ENCODE measurements at regions not wholly inside any gene's neighbourhood (a gene's known extent, or its start where the extent isn't known, plus 50 kb on each side); places are given as distances from the start of the nearest gene placed in this dataset.

DNA sequence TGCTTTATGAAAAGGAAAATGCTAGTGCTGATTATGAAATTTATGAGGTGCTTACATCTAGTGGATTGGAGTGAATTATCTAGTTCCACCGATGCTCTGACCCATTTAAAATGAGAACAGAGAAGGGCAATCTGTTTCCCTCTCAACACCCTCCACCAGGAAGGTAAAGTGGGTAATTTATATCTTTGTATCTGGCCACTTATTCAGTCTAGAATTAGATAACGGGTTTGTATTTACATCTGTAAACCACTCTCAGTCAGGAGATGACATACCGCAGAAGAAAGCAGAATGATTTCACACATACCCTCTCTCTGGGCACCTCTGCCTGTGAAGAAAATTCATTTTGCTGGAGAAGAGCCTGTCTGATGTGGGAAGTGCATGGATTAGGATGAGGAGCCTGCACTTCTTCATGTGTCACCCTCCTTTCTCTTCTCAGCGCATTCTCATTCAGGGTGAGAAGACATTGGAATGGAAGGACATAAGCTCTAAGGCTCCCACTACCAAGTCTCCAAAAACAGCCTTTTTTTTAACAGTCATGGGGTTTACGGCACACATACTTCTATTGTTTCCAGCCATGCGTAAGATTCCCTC, 646.7 kb upstream of the SALL1 start:
- intact Hi-C loops (cut with DNase I, micrococcal nuclease): no loop called here
- no peak for DNase-seq
- no peak for ATAC-seq

DNA sequence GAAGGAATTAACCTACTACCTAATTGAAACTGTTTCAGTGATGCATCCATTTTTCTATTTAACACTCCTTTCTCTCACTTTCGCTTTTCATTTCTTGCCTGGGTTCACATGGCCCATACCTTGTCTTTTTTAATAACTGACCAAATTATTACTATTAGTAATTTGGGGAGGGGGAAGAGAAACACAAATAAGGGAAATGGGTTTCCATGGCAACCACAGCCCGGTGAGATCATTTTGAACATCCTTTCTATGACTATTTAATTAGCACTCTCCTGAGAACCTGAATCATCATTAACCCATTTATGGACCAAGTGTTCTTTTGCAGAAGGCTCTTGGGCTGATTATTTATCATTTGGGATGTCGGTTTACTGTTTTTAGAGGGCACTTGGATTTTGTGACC, 628.2 kb upstream of the SALL1 start:
- no peak for ATAC-seq
- intact Hi-C loops (cut with DNase I, micrococcal nuclease): no loop called here
- DNase-seq: no peak

- DNase-seq (no peak), ATAC-seq (no peak)
- intact Hi-C loops (cut with DNase I, micrococcal nuclease): no loop called here
These were observed 622.2 kb upstream of the SALL1 start for GRCh38 chr16:51773071-51773890.

GRCh38 chr16:51766739-51767138, 615.7 kb upstream of the SALL1 start:
- intact Hi-C loops (cut with DNase I, micrococcal nuclease): no loop called here
- DNase-seq (no peak), ATAC-seq (no peak)

GRCh38 chr16:51763072-51763661, 612.1 kb upstream of the SALL1 start:
- intact Hi-C loops (cut with DNase I, micrococcal nuclease): no loop called here
- DNase-seq (no peak), ATAC-seq (peak; percentile 25)

DNA sequence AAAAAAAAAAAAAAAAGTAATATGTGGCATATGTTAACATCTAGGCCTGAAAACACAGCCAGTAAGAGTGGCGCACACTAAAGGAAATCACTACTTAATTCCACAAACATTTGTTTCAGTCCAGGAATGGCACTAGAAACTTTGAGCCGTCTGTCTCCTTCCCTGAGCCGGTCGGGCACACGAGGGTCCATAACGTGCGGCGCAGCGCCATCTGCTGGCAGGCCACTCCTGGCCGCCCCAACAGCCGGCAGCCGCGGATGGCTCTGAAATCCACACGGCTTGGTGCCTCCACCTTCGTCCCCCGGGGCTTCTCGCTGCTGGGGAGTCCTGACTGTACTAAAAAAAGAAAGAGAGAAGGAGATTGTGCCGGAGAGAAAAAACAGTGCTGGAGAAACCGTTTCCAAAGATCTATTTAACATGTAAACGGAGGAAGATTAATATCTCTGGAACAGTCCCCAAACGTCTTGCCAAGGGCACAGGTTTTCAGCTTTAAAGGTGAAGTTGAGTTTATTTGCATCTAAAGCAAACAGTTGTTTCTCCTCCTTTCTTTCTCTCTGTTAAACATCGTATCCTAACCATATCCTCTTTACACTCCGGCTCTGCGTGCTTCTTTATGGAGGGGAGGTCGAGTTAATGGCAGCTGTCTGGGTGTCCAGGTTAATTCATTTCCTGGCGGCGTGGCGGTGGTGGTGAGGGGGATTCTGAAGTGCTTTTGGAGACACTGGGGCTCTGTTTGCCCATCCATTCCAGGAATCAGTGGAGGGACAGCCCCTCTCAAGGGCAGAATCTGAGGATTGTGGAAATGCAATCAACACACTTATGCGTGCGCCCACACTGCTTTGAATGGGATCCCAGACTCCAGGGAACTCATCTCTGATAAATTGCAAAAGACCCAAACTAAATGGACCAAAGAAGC, 611.3 kb upstream of the SALL1 start:
- peak; percentile 34 to 78 for DNase-seq
- intact Hi-C loops (cut with DNase I, micrococcal nuclease): no loop called here
- peak; percentile 76 for ATAC-seq

GRCh38 chr16:51761001-51761400, 609.9 kb upstream of the SALL1 start:
- DNase-seq (no peak), ATAC-seq (no peak)
- intact Hi-C loops (cut with DNase I, micrococcal nuclease): no loop called here

DNA sequence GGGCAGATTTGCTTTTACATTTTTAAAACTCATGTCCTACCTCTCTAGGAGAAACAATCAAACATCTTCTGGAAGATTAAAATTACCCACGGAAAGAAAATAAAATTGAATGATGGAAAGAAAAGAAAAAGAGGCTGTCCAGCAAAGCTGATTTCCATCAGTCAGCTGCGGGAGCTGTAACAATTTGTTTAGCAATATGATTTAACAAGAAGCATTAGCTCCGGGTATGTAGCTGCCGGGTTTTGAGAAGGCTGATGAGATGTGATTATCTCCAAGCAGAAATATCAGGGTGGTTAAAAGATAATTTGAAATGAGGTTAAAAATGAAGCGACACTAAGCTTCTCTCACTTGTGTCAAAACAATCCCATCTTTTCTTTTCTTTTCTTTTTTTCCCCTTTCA, 608.9 kb upstream of the SALL1 start:
- ATAC-seq: no peak
- no peak for DNase-seq

DNA sequence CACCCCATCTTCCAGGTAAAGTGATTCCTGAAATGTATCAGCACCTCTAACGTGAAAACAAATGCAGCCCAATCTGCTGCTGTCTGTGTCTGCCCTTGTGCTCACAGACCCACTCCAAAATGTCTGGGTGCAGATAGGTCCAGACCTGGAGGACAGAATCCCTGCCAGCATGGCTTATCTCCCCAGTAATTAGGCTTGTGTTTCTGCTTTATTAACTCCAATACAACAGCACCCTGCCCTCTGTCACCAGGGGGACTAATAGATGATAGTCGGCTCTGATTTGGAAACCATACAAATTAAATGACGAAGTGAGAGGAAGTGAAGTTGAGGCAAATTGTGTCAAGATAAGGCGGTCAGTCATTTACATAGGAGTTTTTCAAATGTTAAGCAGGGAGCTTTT, 608.3 kb upstream of the SALL1 start:
- ATAC-seq (no peak), DNase-seq (no peak)
- intact Hi-C loops (cut with DNase I, micrococcal nuclease): no loop called here

More for the DNA sequence above, 608.9 kb upstream of the SALL1 start:
- intact Hi-C loops (cut with DNase I, micrococcal nuclease): no loop called here

- intact Hi-C loops (cut with DNase I, micrococcal nuclease): no loop called here
- ATAC-seq (no peak), DNase-seq (no peak)
These were observed 606.9 kb upstream of the SALL1 start for GRCh38 chr16:51757921-51758479.

DNA sequence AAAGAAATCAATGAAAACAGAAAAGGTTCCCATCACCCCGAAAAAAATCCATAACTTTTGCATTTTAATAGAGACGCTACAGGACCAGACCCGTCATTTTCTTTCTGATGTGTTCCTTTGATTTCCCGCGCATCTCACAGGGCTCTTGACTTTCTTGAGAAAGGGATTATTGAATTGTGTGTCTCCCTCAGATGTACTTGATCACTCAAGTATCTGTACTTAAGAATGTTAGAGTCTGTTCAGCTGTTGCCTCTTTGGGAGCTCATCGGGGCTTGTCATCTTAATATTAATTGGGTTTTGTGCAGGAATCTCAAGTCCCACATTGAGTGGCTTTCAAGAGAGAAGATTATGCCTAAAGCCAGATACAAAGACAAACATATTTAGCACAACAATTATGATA, 606.4 kb upstream of the SALL1 start:
- intact Hi-C loops (cut with DNase I, micrococcal nuclease): no loop called here
- ATAC-seq (no peak), DNase-seq (no peak)

DNA sequence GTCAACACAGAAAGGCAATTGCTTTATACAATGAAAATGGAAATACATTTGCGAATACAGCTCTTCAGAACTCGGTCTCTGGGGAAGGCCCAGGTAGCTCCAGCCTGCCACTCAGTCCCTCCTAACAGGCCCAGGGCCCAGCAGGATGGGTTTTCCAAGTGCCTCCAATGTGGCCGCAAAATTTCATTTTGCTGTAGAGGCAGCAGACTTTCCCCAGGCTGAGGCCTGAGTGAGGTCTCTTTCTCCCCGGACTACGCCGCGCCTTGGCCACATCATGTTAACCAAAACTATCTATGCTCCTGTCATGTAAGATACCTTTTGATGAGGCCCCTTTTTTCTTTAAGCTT, 606.0 kb upstream of the SALL1 start:
- no peak for ATAC-seq
- intact Hi-C loops (cut with DNase I, micrococcal nuclease): no loop called here
- no peak for DNase-seq

GRCh38 chr16:51756447-51757123, 605.5 kb upstream of the SALL1 start:
- ATAC-seq: no peak
- intact Hi-C loops (cut with DNase I, micrococcal nuclease): no loop called here
- DNase-seq: no peak

DNA sequence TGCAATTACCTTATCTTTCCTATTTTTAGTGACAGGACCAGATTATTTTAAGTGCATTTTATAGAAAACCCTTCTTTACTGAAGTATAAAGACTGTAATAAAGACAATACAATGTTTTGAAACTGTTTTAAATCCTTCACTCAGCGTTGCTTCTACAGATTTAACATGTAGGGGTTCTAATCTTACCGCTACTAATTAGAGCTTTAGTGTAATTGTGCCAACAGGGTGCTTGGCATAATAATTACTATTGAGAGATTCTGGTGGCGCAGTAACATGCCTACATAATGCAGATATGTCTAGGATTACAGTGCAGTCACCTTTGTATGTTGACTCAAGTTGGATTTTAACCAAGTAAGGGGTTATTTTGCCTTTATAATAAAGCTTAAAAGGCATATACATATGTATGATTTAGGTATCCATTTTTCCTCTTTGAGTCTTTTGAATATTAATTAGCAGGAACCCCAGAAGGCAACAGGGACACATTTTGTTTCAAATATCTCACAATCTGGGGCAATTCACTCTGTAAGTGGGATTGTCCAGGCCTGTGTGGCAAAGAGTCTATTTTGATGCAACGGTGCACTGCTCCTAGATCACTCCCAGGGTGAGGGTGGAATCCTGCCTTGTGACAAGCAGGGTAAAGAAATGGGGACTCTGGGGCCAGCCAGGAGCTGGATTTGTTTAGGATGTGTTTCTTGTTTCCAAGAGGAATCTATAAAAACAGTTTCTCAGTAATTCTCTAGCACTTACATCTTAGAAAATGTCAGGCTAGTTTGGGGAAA, 604.7 kb upstream of the SALL1 start:
- intact Hi-C loops (cut with DNase I, micrococcal nuclease): no loop called here
- ATAC-seq (no peak), DNase-seq (no peak)

- intact Hi-C loops (cut with DNase I, micrococcal nuclease): no loop called here
- no peak for DNase-seq
- ATAC-seq: no peak
These were observed 604.0 kb upstream of the SALL1 start for GRCh38 chr16:51755039-51755501.

DNA sequence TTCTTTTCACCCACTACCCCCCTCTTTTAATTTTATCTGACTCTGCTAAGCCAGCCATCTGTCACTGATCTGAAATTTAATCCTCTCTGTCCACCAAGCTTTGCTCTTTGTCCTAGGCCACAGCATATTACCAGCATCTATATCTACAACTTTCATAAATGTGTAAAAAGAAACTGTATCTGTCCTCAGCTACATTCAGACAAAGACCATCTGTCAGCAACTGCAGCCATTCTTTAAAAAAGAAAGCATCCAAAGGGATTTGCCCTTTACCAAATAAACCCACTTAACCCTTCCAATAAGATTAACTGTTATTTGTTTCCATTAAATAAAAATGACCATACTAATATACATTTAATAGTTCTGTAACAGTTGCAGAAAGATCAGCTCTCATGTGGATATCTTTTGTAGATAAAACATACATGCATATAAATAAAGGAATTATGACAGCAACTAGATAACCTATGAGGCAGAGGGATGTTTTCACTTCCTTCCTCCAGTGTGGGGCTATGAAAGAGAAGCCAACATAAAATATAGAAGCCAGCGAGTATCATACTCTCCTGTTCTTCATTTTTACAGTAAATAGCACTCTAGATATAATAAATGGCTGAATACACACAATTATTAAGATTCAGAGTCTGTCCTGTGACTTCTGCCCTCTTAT, 602.5 kb upstream of the SALL1 start:
- ATAC-seq (no peak), DNase-seq (no peak)
- intact Hi-C loops (cut with DNase I, micrococcal nuclease): no loop called here

DNA sequence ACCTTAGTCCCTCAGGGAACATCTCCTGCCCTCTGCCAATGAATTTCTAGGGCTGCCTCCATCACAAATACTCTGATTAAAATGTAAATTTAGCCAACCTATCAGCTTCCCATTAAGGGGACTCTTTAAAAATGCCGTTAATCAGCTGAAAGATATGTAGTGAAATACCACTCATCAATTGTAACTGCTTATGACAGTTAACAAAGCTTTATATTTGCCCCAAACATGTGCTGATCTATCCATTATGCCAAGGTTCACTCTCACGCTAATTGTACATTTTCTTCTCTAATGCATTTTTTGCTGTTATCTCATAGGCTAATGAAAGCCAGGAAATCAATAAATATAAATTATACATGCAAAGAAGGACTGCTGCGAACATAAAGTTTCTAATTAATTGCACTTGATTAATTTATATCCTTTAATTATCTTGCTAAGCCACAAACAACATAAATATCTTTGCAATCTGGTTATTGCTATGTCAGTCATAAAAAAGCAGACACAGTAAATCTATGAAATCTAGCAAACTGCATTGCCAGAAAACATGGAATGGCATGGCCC, 601.4 kb upstream of the SALL1 start:
- intact Hi-C loops (cut with DNase I, micrococcal nuclease): no loop called here
- DNase-seq: no peak
- no peak for ATAC-seq

Measured in left colon (tissue), 2 donors.